Brain microvascular endothelial cell (primary cell): ENCODE measurements at regions not wholly inside any gene's neighbourhood (a gene's known extent, or its start where the extent isn't known, plus 50 kb on each side); places are given as distances from the start of the nearest gene placed in this dataset.
"Not testable (repeated sequence)": the region's sequence is repeated elsewhere in the genome, so short reads cannot be mapped to it uniquely, and the experiment has no call there.

Experiments
- DNase-seq: peaks from one replicate; pipeline ENCODE4 v3.0.0-alpha.2; 2020
- H3K27ac ChIP-seq: fragments of 250-450 bp; sonication (Bioruptor Pico); 2 replicates; pipeline ENCODE4 v1.5.1; 2020; ENCODE audit warnings: mild to moderate bottlenecking, moderate library complexity
- H3K27me3 ChIP-seq: fragments of 250-450 bp; sonication (Bioruptor Pico); replicated peaks from 2 replicates; pipeline ENCODE4 v1.5.1; 2020; ENCODE audit warnings: mild to moderate bottlenecking
- H3K36me3 ChIP-seq: fragments of 250-450 bp; sonication (Bioruptor Pico); replicated peaks from 2 replicates; pipeline ENCODE4 v1.5.1; 2020; ENCODE audit warnings: mild to moderate bottlenecking
- H3K4me3 ChIP-seq: 2 replicates; pipeline ENCODE4 v1.5.1; 2011; ENCODE audit warnings: low read depth, mild to moderate bottlenecking, control low read depth, low read length, moderate library complexity
- in situ Hi-C: cut with HindIII; loops from 2 replicates; pipeline ENCODE4 v1.10.0; 2017; ENCODE audit warnings: low sequenced_read_pairs, low pct_ligation_motif_present
- TF ChIP-seq, protein P1 (sequence below): IDR thresholded peaks from 2 replicates; pipeline ENCODE4 v1.5.1; 2011; ENCODE audit warnings: low read depth, mild to moderate bottlenecking, moderate library complexity, low read length, control low read depth, inconsistent platforms; ENCODE audit errors: missing control alignments

DNA sequence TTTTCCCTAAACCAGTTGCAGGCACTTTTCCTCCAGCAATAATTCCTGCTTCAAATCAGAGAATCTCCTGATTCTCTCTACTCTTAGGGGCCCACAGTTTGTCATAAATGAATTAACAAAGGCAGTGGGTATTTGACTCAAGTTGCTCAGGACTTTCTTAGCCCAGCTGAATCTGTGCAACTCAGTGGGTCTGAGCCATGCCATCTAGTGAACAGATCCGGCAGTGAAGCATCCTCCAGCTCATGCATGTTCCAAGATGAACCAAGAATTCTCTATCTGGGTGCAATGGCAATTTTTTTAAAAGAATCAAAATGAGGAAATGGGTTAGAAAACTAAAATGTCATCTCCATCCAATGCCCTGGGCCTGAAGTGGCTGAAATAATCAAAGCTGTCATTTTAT lies 575.2 kb upstream of the CDH11 start:
- H3K36me3 ChIP-seq, result no peaks in the 10 kb centered on the region
- no peaks in the 10 kb centered on the region for H3K27me3 ChIP-seq
- TF ChIP-seq, protein P1, sequence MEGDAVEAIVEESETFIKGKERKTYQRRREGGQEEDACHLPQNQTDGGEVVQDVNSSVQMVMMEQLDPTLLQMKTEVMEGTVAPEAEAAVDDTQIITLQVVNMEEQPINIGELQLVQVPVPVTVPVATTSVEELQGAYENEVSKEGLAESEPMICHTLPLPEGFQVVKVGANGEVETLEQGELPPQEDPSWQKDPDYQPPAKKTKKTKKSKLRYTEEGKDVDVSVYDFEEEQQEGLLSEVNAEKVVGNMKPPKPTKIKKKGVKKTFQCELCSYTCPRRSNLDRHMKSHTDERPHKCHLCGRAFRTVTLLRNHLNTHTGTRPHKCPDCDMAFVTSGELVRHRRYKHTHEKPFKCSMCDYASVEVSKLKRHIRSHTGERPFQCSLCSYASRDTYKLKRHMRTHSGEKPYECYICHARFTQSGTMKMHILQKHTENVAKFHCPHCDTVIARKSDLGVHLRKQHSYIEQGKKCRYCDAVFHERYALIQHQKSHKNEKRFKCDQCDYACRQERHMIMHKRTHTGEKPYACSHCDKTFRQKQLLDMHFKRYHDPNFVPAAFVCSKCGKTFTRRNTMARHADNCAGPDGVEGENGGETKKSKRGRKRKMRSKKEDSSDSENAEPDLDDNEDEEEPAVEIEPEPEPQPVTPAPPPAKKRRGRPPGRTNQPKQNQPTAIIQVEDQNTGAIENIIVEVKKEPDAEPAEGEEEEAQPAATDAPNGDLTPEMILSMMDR, result peak; percentile 41
- in situ Hi-C loops, result no loop called here
- no peak overlapping the region for H3K27ac ChIP-seq
- no peak overlapping the region for H3K4me3 ChIP-seq
- no peak for DNase-seq

DNA sequence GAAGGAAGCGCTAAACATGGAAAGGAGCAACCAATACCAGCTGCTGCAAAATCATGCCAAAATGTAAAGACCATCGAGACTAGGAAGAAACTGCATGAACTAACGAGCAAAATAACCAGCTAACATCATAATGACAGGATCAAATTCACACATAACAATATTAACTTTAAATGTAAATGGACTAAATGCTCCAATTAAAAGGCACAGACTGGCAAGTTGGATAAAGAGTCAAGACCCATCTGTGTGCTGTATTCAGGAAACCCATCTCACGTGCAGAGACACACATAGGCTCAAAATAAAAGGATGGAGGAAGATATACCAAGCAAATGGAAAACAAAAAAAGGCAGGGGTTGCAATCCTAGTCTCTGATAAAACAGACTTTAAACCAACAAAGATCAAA lies 570.0 kb upstream of the CDH11 start:
- in situ Hi-C loops, H3K36me3 ChIP-seq, H3K27ac ChIP-seq, H3K4me3 ChIP-seq, H3K27me3 ChIP-seq, DNase-seq: not testable (repeated sequence)

DNA sequence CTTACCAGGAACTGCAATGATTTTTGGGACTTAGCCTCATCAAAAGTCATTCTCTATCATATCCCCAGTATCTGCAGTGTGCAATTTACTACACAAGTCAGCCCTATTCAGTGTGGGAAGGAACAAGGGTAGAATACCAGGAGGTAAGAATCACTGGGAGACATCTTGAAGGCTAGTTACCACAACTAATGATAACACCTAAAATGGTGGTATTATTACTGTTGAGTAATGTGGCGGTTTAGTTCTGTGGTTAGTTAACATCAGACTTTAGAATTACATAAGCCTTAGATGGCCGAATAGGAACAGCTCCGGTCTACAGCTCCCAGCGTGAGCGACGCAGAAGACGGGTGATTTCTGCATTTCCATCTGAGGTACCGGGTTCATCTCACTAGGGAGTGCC lies 567.9 kb upstream of the CDH11 start:
- H3K27ac ChIP-seq, result no peak overlapping the region
- in situ Hi-C loops, result no loop called here
- no peaks in the 10 kb centered on the region for H3K36me3 ChIP-seq
- TF ChIP-seq, protein P1, result no peak
- H3K27me3 ChIP-seq, result no peaks in the 10 kb centered on the region
- no peak overlapping the region for H3K4me3 ChIP-seq
- no peak for DNase-seq

DNA sequence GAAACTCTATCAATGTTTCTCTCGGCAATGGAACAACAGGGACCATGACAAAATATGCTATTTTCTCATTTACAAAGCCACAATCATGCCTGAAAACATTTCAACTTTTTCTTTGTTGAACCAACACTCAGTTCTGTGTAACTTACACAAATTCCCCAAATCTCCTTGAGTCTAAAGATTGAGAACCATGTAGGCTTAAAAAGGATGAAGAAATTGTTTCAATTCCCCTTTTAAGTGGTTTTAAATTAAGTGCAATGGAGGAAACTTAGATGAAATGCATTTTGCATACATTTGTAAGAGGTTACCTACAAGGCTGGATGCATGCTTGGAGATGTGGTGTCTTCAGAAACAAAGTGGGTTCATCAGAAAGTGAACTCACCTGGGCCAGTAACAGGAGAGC lies 566.4 kb upstream of the CDH11 start:
- TF ChIP-seq, protein P1, result no peak
- H3K36me3 ChIP-seq, result no peaks in the 10 kb centered on the region
- H3K27ac ChIP-seq, result no peak overlapping the region
- in situ Hi-C loops, result no loop called here
- no peaks in the 10 kb centered on the region for H3K27me3 ChIP-seq
- no peak for DNase-seq
- no peak overlapping the region for H3K4me3 ChIP-seq

DNA sequence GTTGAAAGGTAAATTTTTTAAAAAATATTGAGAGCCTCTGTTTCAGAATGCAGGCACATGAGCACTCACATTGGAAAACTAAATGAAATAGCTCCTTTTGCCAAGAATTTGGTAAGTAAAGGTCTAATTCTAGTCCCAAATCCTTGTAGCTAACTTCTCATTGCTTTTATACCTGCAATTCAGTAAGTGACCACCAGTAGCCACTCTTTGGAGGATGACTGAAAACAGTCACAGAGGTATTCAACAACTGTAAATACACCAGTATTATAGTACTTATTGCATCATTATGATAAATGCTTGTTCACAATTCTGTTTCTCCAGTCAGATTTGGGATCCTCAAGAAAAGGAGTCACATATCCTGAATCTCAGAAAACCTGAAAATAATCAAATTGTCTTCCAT lies 562.4 kb upstream of the CDH11 start:
- H3K27me3 ChIP-seq, result no peaks in the 10 kb centered on the region
- DNase-seq, result no peak
- TF ChIP-seq, protein P1, result peak; percentile 14
- no peak overlapping the region for H3K4me3 ChIP-seq
- in situ Hi-C loops, result no loop called here
- no peak overlapping the region for H3K27ac ChIP-seq
- H3K36me3 ChIP-seq, result no peaks in the 10 kb centered on the region

DNA sequence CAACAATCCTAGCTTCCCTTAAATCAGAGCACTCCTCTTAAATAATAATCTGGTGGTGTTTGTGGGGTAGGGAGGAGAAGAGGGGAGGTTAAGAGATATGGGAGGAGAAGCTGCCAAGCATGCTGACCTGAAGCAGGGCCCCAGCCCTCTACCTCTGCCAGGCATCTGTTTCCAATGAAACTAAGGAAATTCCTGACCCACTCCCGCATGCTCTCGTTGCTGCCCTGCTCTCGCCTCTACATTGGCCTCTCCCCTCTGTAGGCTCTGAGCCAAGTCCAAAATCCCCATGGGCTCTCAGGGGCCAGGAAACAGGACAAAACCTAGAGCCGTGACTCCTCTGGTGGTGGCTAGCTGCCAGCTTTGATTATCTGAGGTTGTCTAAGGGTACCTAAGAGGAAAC lies 559.5 kb upstream of the CDH11 start:
- TF ChIP-seq, protein P1, result no peak

More for the DNA sequence above, 559.5 kb upstream of the CDH11 start:
- no peak overlapping the region for H3K27ac ChIP-seq
- no peaks in the 10 kb centered on the region for H3K36me3 ChIP-seq
- DNase-seq, result no peak
- H3K4me3 ChIP-seq, result no peak overlapping the region
- in situ Hi-C loops, result no loop called here
- no peaks in the 10 kb centered on the region for H3K27me3 ChIP-seq
